Activated CD4-positive, alpha-beta T cell treated with anti-CD3 and anti-CD28 coated beads, Interleukin-2, amount 10 ng/mL, durations not matched to agents 7 days and 5 days (primary cell): ENCODE measurements at regions not wholly inside any gene's neighbourhood (a gene's known extent, or its start where the extent isn't known, plus 50 kb on each side); places are given as distances from the start of the nearest gene placed in this dataset.

ENCODE experiments used
- CTCF ChIA-PET: fragments of 350-600 bp; sonication (Branson Sonifier 250); formaldehyde crosslinking; loops from one replicate; lab custom pipeline; 2021; ENCODE audit warnings: antibody characterized with exemption; lab: Charles Lee
- POLR2A ChIA-PET: fragments of 350-600 bp; sonication (Branson Sonifier 250); formaldehyde crosslinking; loops from one replicate; lab custom pipeline; 2021; ENCODE audit warnings: antibody characterized with exemption; lab: Charles Lee
- DNase-seq: peaks from one replicate; pipeline ENCODE4 v3.0.0-alpha.2; 2020
- H3K27ac Mint-ChIP-seq: one replicate; pipeline ENCODE4 v1.8.0; 2021; ENCODE audit warnings: mild to moderate bottlenecking, moderate library complexity, mixed read lengths
- H3K27me3 Mint-ChIP-seq: one replicate; pipeline ENCODE4 v1.8.0; 2021; ENCODE audit warnings: mixed read lengths
- H3K36me3 Mint-ChIP-seq: one replicate; pipeline ENCODE4 v1.8.0; 2021; ENCODE audit warnings: low read depth, mixed read lengths
- H3K4me1 Mint-ChIP-seq: one replicate; pipeline ENCODE4 v1.8.0; 2021; ENCODE audit warnings: mixed read lengths
- H3K4me3 Mint-ChIP-seq: one replicate; pipeline ENCODE4 v1.8.0; 2021; ENCODE audit warnings: mild to moderate bottlenecking, moderate library complexity, mixed read lengths
- H3K9me3 Mint-ChIP-seq: one replicate; pipeline ENCODE4 v1.8.0; 2021; ENCODE audit warnings: mixed read lengths

- ChIA-PET POLR2A (no interaction called here), CTCF (no interaction called here)
- H3K4me1 Mint-ChIP-seq, result peaks cover 16% of the 10 kb centered on the region
- H3K9me3 Mint-ChIP-seq, result no peaks in the 10 kb centered on the region
- no peaks in the 10 kb centered on the region for H3K36me3 Mint-ChIP-seq
- no peaks in the 10 kb centered on the region for H3K27me3 Mint-ChIP-seq
- no peak for DNase-seq
- no peak overlapping the region for H3K4me3 Mint-ChIP-seq
- H3K27ac Mint-ChIP-seq, result no peak overlapping the region
Measured at GRCh38 chr21:41668686-41669532, 97.9 kb downstream of the RIPK4 start.

- H3K4me3 Mint-ChIP-seq, result no peak overlapping the region
- DNase-seq, result no peak
- H3K27me3 Mint-ChIP-seq, result no peaks in the 10 kb centered on the region
- H3K9me3 Mint-ChIP-seq, result no peaks in the 10 kb centered on the region
- H3K36me3 Mint-ChIP-seq, result no peaks in the 10 kb centered on the region
- ChIA-PET CTCF (no interaction called here), POLR2A (no interaction called here)
- H3K4me1 Mint-ChIP-seq, result peaks cover 16% of the 10 kb centered on the region
- no peak overlapping the region for H3K27ac Mint-ChIP-seq
Measured at GRCh38 chr21:41668051-41668541, 98.8 kb downstream of the RIPK4 start.

- ChIA-PET CTCF (no interaction called here), POLR2A (no interaction called here)
- DNase-seq, result no peak
- no peak overlapping the region for H3K27ac Mint-ChIP-seq
- no peaks in the 10 kb centered on the region for H3K9me3 Mint-ChIP-seq
- H3K4me1 Mint-ChIP-seq, result peaks cover 11% of the 10 kb centered on the region
- H3K27me3 Mint-ChIP-seq, result no peaks in the 10 kb centered on the region
- H3K4me3 Mint-ChIP-seq, result no peak overlapping the region
- H3K36me3 Mint-ChIP-seq, result no peaks in the 10 kb centered on the region
Measured at GRCh38 chr21:41667136-41667535, 99.7 kb downstream of the RIPK4 start.

GRCh38 chr21:41666641-41667081, 100.2 kb downstream of the RIPK4 start:
- POLR2A ChIA-PET, result no interaction called here
- no peaks in the 10 kb centered on the region for H3K36me3 Mint-ChIP-seq
- CTCF ChIA-PET, result no interaction called here
- no peak overlapping the region for H3K4me3 Mint-ChIP-seq
- H3K9me3 Mint-ChIP-seq, result no peaks in the 10 kb centered on the region
- peaks cover 6% of the 10 kb centered on the region for H3K4me1 Mint-ChIP-seq
- DNase-seq, result no peak
- no peak overlapping the region for H3K27ac Mint-ChIP-seq
- no peaks in the 10 kb centered on the region for H3K27me3 Mint-ChIP-seq

GRCh38 chr21:41665766-41666595, 100.9 kb downstream of the RIPK4 start:
- Mint-ChIP-seq H3K4me1 (no peaks in the 10 kb centered on the region), H3K36me3 (no peaks in the 10 kb centered on the region), H3K27ac (no peak overlapping the region), H3K27me3 (no peaks in the 10 kb centered on the region), H3K9me3 (no peaks in the 10 kb centered on the region), H3K4me3 (no peak overlapping the region)
- POLR2A ChIA-PET, result no interaction called here
- CTCF ChIA-PET, result no interaction called here
- no peak for DNase-seq

- ChIA-PET CTCF (no interaction called here), POLR2A (no interaction called here)
- no peaks in the 10 kb centered on the region for H3K27me3 Mint-ChIP-seq
- no peaks in the 10 kb centered on the region for H3K4me1 Mint-ChIP-seq
- no peaks in the 10 kb centered on the region for H3K36me3 Mint-ChIP-seq
- H3K9me3 Mint-ChIP-seq, result no peaks in the 10 kb centered on the region
- DNase-seq, result no peak
- no peak overlapping the region for H3K27ac Mint-ChIP-seq
- no peak overlapping the region for H3K4me3 Mint-ChIP-seq
Measured at GRCh38 chr21:41664881-41665765, 101.7 kb downstream of the RIPK4 start.

GRCh38 chr21:41663805-41664788, 102.8 kb downstream of the RIPK4 start:
- H3K27ac Mint-ChIP-seq, result no peak overlapping the region
- ChIA-PET POLR2A (no interaction called here), CTCF (no interaction called here)
- H3K27me3 Mint-ChIP-seq, result no peaks in the 10 kb centered on the region
- no peaks in the 10 kb centered on the region for H3K36me3 Mint-ChIP-seq
- H3K4me3 Mint-ChIP-seq, result no peak overlapping the region
- no peak for DNase-seq
- H3K4me1 Mint-ChIP-seq, result no peaks in the 10 kb centered on the region
- H3K9me3 Mint-ChIP-seq, result no peaks in the 10 kb centered on the region

GRCh38 chr21:41662761-41663160, 104.1 kb downstream of the RIPK4 start:
- Mint-ChIP-seq H3K27me3 (no peaks in the 10 kb centered on the region), H3K27ac (no peak overlapping the region), H3K9me3 (no peaks in the 10 kb centered on the region), H3K4me3 (no peak overlapping the region), H3K36me3 (no peaks in the 10 kb centered on the region), H3K4me1 (no peaks in the 10 kb centered on the region)
- CTCF ChIA-PET, result no interaction called here
- POLR2A ChIA-PET, result no interaction called here
- no peak for DNase-seq

GRCh38 chr21:41662161-41662560, 104.7 kb downstream of the RIPK4 start:
- CTCF ChIA-PET, result no interaction called here
- DNase-seq, result no peak
- no peaks in the 10 kb centered on the region for H3K36me3 Mint-ChIP-seq
- no peaks in the 10 kb centered on the region for H3K27me3 Mint-ChIP-seq
- H3K9me3 Mint-ChIP-seq, result no peaks in the 10 kb centered on the region
- no peak overlapping the region for H3K4me3 Mint-ChIP-seq
- H3K27ac Mint-ChIP-seq, result no peak overlapping the region
- H3K4me1 Mint-ChIP-seq, result no peaks in the 10 kb centered on the region
- POLR2A ChIA-PET, result no interaction called here

GRCh38 chr21:41660748-41661147, 106.1 kb downstream of the RIPK4 start:
- Mint-ChIP-seq H3K4me3 (no peak overlapping the region), H3K9me3 (no peaks in the 10 kb centered on the region), H3K27me3 (no peaks in the 10 kb centered on the region), H3K27ac (no peak overlapping the region), H3K36me3 (no peaks in the 10 kb centered on the region), H3K4me1 (no peaks in the 10 kb centered on the region)
- POLR2A ChIA-PET, result no interaction called here
- CTCF ChIA-PET, result no interaction called here
- DNase-seq, result no peak

GRCh38 chr21:41659791-41660560, 106.9 kb downstream of the RIPK4 start:
- Mint-ChIP-seq H3K27me3 (no peaks in the 10 kb centered on the region), H3K4me3 (no peak overlapping the region), H3K9me3 (no peaks in the 10 kb centered on the region), H3K36me3 (no peaks in the 10 kb centered on the region), H3K4me1 (no peaks in the 10 kb centered on the region), H3K27ac (no peak overlapping the region)
- no peak for DNase-seq
- ChIA-PET POLR2A (no interaction called here), CTCF (no interaction called here)
